H1 (cell line): ENCODE measurements at regions not wholly inside any gene's neighbourhood (a gene's known extent, or its start where the extent isn't known, plus 50 kb on each side); places are given as distances from the start of the nearest gene placed in this dataset.
A peak's percentile ranks its signal among the peaks of the same experiment; 100 is the strongest.

Experiments used
- CTCF ChIA-PET: fragments of 300-600 bp; sonication (Branson Sonifier 250); formaldehyde crosslinking; loops from one replicate; lab custom pipeline; 2021; ENCODE audit not compliant: partially characterized antibody; lab: Charles Lee
- POLR2A ChIA-PET: fragments of 300-600 bp; sonication (Branson Sonifier 250); formaldehyde crosslinking; loops from one replicate; lab custom pipeline; 2021; ENCODE audit warnings: inconsistent platforms; ENCODE audit not compliant: partially characterized antibody; lab: Charles Lee
- DNase-seq, 2 experiments: peaks; one replicate each; pipeline versions ENCODE4 v3.0.0 to v3.0.0-alpha.2; 2010 to 2022; ENCODE audit warnings: low spot score in 2 of 2, low read depth in 1 of 2, mixed read lengths in 1 of 2
- FAIRE-seq: peaks from 2 replicates; lab custom pipeline; 2011; peaks lifted over from hg19 to GRCh38; lab: Jason Lieb, UNC
- H2AFZ ChIP-seq: 2 replicates; pipeline ENCODE4 v1.8.1; 2012; ENCODE audit warnings: low read length, inconsistent platforms
- H2AK5ac ChIP-seq: 2 replicates; pipeline ENCODE4 v1.6.1; 2013; ENCODE audit warnings: low read depth, low read length
- H2BK120ac ChIP-seq: replicated peaks from 2 replicates; pipeline ENCODE3; 2013; ENCODE audit warnings: low read depth, low read length, inconsistent platforms
- H2BK12ac ChIP-seq: 2 replicates; pipeline ENCODE4 v1.6.1; 2013; ENCODE audit warnings: low read depth, low read length
- H2BK15ac ChIP-seq: 2 replicates; pipeline ENCODE4 v1.6.1; 2013; ENCODE audit warnings: low read length
- H2BK20ac ChIP-seq: 2 replicates; pipeline ENCODE4 v1.6.1; 2013; ENCODE audit warnings: low read length
- H2BK5ac ChIP-seq: 2 replicates; pipeline ENCODE4 v1.6.1; 2013; ENCODE audit warnings: low read depth, low read length
- H3K14ac ChIP-seq: 2 replicates; pipeline ENCODE4 v1.6.1; 2013; ENCODE audit warnings: inconsistent platforms; ENCODE audit not compliant: insufficient read length
- H3K18ac ChIP-seq: 2 replicates; pipeline ENCODE4 v1.6.1; 2013; ENCODE audit warnings: low read length; ENCODE audit errors: extremely low read depth
- H3K23ac ChIP-seq: 2 replicates; pipeline ENCODE4 v1.6.1; 2013; ENCODE audit warnings: inconsistent platforms; ENCODE audit not compliant: insufficient read length
- H3K23me2 ChIP-seq: 2 replicates; pipeline ENCODE4 v1.6.1; 2013; ENCODE audit warnings: low read depth, low read length
- H3K27ac ChIP-seq: 2 replicates; pipeline ENCODE4 v1.6.1; 2011; ENCODE audit warnings: low read depth, low read length, inconsistent platforms
- H3K27me3 ChIP-seq, 4 experiments: replicated peaks in 1 of 4; 1 replicate in 1 of 4; 2 replicates in 3 of 4; pipeline versions ENCODE4 v1.6.1 to v1.8.1; 2011 to 2013; ENCODE audit warnings: low read length in 3 of 4, mild to moderate bottlenecking in 3 of 4, inconsistent platforms in 2 of 4, mixed read lengths in 2 of 4, moderate library complexity in 1 of 4; ENCODE audit not compliant: control insufficient read depth in 3 of 4, insufficient read depth in 3 of 4; ENCODE audit errors: extremely low read depth in 1 of 4
- H3K36me3 ChIP-seq, 4 experiments: 2 replicates each; pipeline versions ENCODE4 v1.6.1 to v1.8.1; 2011 to 2013; ENCODE audit warnings: mild to moderate bottlenecking in 4 of 4, low read length in 3 of 4, moderate library complexity in 2 of 4, control low read depth in 1 of 4, inconsistent platforms in 1 of 4; ENCODE audit not compliant: insufficient read depth in 4 of 4, control insufficient read depth in 2 of 4
- H3K4ac ChIP-seq: replicated peaks from 2 replicates; pipeline ENCODE3; 2013; ENCODE audit warnings: low read length, low read depth, mixed read lengths, inconsistent platforms; ENCODE audit not compliant: insufficient read length
- H3K4me1 ChIP-seq, 4 experiments: replicated peaks in 1 of 4; 1 replicate in 1 of 4; 2 replicates in 3 of 4; pipeline versions ENCODE4 v1.6.1 to v1.8.1; 2011 to 2013; ENCODE audit warnings: low read length in 3 of 4, inconsistent platforms in 2 of 4, mixed read lengths in 1 of 4; ENCODE audit not compliant: insufficient read depth in 4 of 4, control insufficient read depth in 3 of 4
- H3K4me2 ChIP-seq, 2 experiments: 2 replicates each; pipeline versions ENCODE4 v1.6.1 to v1.8.1; 2011 to 2013; ENCODE audit warnings: low read depth in 2 of 2, low read length in 2 of 2, control low read depth in 1 of 2, inconsistent platforms in 1 of 2, mild to moderate bottlenecking in 1 of 2; ENCODE audit not compliant: insufficient read depth in 1 of 2
- H3K4me3 ChIP-seq, 4 experiments: fragments of 200-600, 300-600 bp in 1 of 4; sonication (generic), shearing (Covaris generic), sonication (Bioruptor Twin) in 1 of 4; 2 replicates each; pipeline versions ENCODE4 v1.5.1 to v1.8.1; 2011 to 2016; ENCODE audit warnings: low read length in 4 of 4, low read depth in 3 of 4, control low read depth in 2 of 4, inconsistent platforms in 2 of 4, mild to moderate bottlenecking in 2 of 4, mixed read lengths in 1 of 4, moderate library complexity in 1 of 4; ENCODE audit not compliant: insufficient read depth in 2 of 4; ENCODE audit errors: extremely low read depth in 1 of 4
- H3K56ac ChIP-seq: replicated peaks from 2 replicates; pipeline ENCODE3; 2013; ENCODE audit warnings: low read depth, mild to moderate bottlenecking, mixed read lengths, low read length, inconsistent platforms; ENCODE audit not compliant: insufficient read length
- H3K79me1 ChIP-seq: 2 replicates; pipeline ENCODE4 v1.6.1; 2013; ENCODE audit warnings: low read depth, low read length, control low read depth
- H3K79me2 ChIP-seq, 2 experiments: 2 replicates each; pipeline versions ENCODE4 v1.6.1 to v1.8.1; 2012 to 2013; ENCODE audit warnings: low read length in 2 of 2, mild to moderate bottlenecking in 2 of 2, inconsistent platforms in 1 of 2; ENCODE audit not compliant: insufficient read depth in 2 of 2, control insufficient read depth in 1 of 2
- H3K9ac ChIP-seq, 4 experiments: replicated peaks in 1 of 4; 1 replicate in 1 of 4; 2 replicates in 3 of 4; pipeline versions ENCODE4 v1.6.1 to v1.8.1; 2011 to 2013; ENCODE audit warnings: low read depth in 3 of 4, low read length in 3 of 4, control low read depth in 2 of 4, mild to moderate bottlenecking in 2 of 4, moderate library complexity in 2 of 4, inconsistent platforms in 1 of 4; ENCODE audit errors: extremely low read depth in 1 of 4
- H3K9me3 ChIP-seq, 2 experiments: 2 replicates each; pipeline versions ENCODE4 v1.6.1 to v1.8.1; 2012 to 2013; ENCODE audit warnings: mild to moderate bottlenecking in 2 of 2, moderate library complexity in 2 of 2, control low read depth in 1 of 2, inconsistent platforms in 1 of 2, low read depth in 1 of 2, low read length in 1 of 2, mixed read lengths in 1 of 2; ENCODE audit not compliant: insufficient read depth in 2 of 2
- H4K20me1 ChIP-seq, 2 experiments: replicated peaks in 1 of 2; 2 replicates each; pipeline versions ENCODE3 to v1.8.1; 2011 to 2013; ENCODE audit warnings: inconsistent platforms in 2 of 2, low read length in 2 of 2, mild to moderate bottlenecking in 1 of 2; ENCODE audit not compliant: insufficient read depth in 2 of 2, control insufficient read depth in 1 of 2
- H4K5ac ChIP-seq: 2 replicates; pipeline ENCODE4 v1.6.1; 2013; ENCODE audit warnings: low read length, low read depth, mixed read lengths, inconsistent platforms; ENCODE audit not compliant: insufficient read length
- H4K8ac ChIP-seq: 2 replicates; pipeline ENCODE4 v1.8.0; 2013; ENCODE audit warnings: mild to moderate bottlenecking, moderate library complexity, low read length, inconsistent platforms; ENCODE audit not compliant: insufficient read depth; ENCODE audit errors: extremely low read depth
- H4K91ac ChIP-seq: replicated peaks from 2 replicates; pipeline ENCODE3; 2013; ENCODE audit warnings: low read length, mixed read lengths, inconsistent platforms; ENCODE audit not compliant: insufficient read length
- BCL11A ChIP-seq, 2 experiments: IDR thresholded peaks; one replicate each; pipeline ENCODE4 v1.6.1; 2011; ENCODE audit warnings: low read depth in 2 of 2, low read length in 2 of 2, mild to moderate bottlenecking in 2 of 2
- CEBPB ChIP-seq: IDR thresholded peaks from 2 replicates; pipeline ENCODE4 v1.6.1; 2012; ENCODE audit warnings: low read depth, low read length
- CHD2 ChIP-seq: IDR thresholded peaks from 2 replicates; pipeline ENCODE4 v1.6.1; 2012; ENCODE audit warnings: low read length, improper control_type of control experiment
- KDM1A ChIP-seq: fragments of 200-600, 300-600 bp; sonication (generic); IDR thresholded peaks from 2 replicates; pipeline ENCODE4 v1.7.1; 2016; ENCODE audit warnings: mild to moderate bottlenecking, low read length, borderline replicate concordance
- KDM4A ChIP-seq: IDR thresholded peaks from one replicate; pipeline ENCODE4 v1.7.1; 2012; ENCODE audit warnings: low read depth, mild to moderate bottlenecking, moderate library complexity, low read length, inconsistent platforms; ENCODE audit not compliant: severe bottlenecking
- RAD21 ChIP-seq, 2 experiments: IDR thresholded peaks in 1 of 2; conservative IDR thresholded peaks in 1 of 2; 2 replicates each; pipeline ENCODE4 v1.6.1; 2011; ENCODE audit warnings: low read depth in 2 of 2, low read length in 2 of 2, improper control_type of control experiment in 1 of 2, inconsistent platforms in 1 of 2, mild to moderate bottlenecking in 1 of 2, moderate library complexity in 1 of 2
- ZNF274 ChIP-seq: IDR thresholded peaks from 2 replicates; pipeline ENCODE4 v1.7.0; 2012; ENCODE audit warnings: low read length, borderline replicate concordance; ENCODE audit errors: extremely low read depth
- WGBS, 2 experiments: shearing (Covaris generic) in 1 of 2; methylation state at CpG; one replicate each; pipeline versions ENCODE4 v1.1.6 to v1.1.7; 2013 to 2015; ENCODE audit warnings: low lambda C conversion rate in 2 of 2, mixed read lengths in 2 of 2, inconsistent platforms in 1 of 2, low coverage in 1 of 2, missing lambda C conversion rate in 1 of 2; ENCODE audit not compliant: insufficient replicate concordance in 2 of 2, insufficient coverage in 1 of 2, insufficient read length in 1 of 2; ENCODE audit errors: extremely low coverage in 1 of 2, missing lambda C conversion rate in 1 of 2; 5-methylcytosine and 5-hydroxymethylcytosine counted together

- Histone ChIP-seq H3K4me3 (no peak overlapping the region), H3K14ac (no peak overlapping the region), H3K27ac (no peak overlapping the region), H4K5ac (peak overlapping the region; percentile 59), H2AK5ac (no peak overlapping the region), H3K79me1 (no peaks in the 10 kb centered on the region), H3K23me2 (no peaks in the 10 kb centered on the region), H4K8ac (no peak overlapping the region), H2AFZ (no peak overlapping the region), H2BK15ac (no peak overlapping the region), H2BK20ac (no peak overlapping the region; the same call in 1 of the 2 replicates), H3K4me2 (no peak overlapping the region; a peak in 1 of 4 replicates), H3K27me3 (no peaks in the 10 kb centered on the region), H3K4me1 (peaks cover 5 to 27% (median 16%) of the 10 kb centered on the region in 4 experiments; a peak in 6 of 7 replicates), H4K20me1 (no peaks in the 10 kb centered on the region), H3K9ac (no peak overlapping the region; a peak in 1 of 7 replicates), H2BK5ac (no peak overlapping the region), H4K91ac (no peak overlapping the region), H3K18ac (no peak overlapping the region; the same call in 1 of the 2 replicates), H3K56ac (no peak overlapping the region), H2BK12ac (peak overlapping the region; percentile 40; the same call in 1 of the 2 replicates), H3K79me2 (no peaks in the 10 kb centered on the region), H3K4ac (no peak overlapping the region), H3K9me3 (no peaks in the 10 kb centered on the region), H2BK120ac (no peak overlapping the region), H3K23ac (no peak overlapping the region), H3K36me3 (no peaks in the 10 kb centered on the region; a peak in 1 of 8 replicates)
- FAIRE-seq (no peak), DNase-seq (no peak)
- CTCF ChIA-PET = interaction anchor here (1.6 kb wide), 1 partner anchor 163 kb away, joined by 3 read pairs; no protein-coding TSS in a partner anchor
- POLR2A ChIA-PET = interaction anchor here (1.1 kb wide), 1 partner anchor 27 kb away, joined by 3 read pairs; no protein-coding TSS in a partner anchor
- TF ChIP-seq KDM1A = peak; percentile 45; the same call in 1 of the 2 replicates
- TF ChIP-seq BCL11A (IDR thresholded peaks at IDR 0.05; ENCODE audit: low read depth in 2 of 2, low read length in 2 of 2) = no peak
- no peak for TF ChIP-seq ZNF274
- TF ChIP-seq RAD21 (IDR thresholded peaks at IDR 0.05 in 1 of 2, conservative IDR thresholded peaks at IDR 0.05 in 1 of 2; ENCODE audit: low read depth in 2 of 2, low read length in 2 of 2) = no peak
- TF ChIP-seq CEBPB = no peak
- no peak for TF ChIP-seq KDM4A
- no peak for TF ChIP-seq CHD2
- 90% methylated on average over 3 of the region's 3 CpGs; no CpG with 5 or more reads in 1 of the 2 experiments for WGBS, 2 experiments
Observed at GRCh38 chr4:159024828-159025227, 78.1 kb upstream of the RAPGEF2 start.
